ENCODE measurements at regions not wholly inside any gene's neighbourhood (a gene's known extent, or its start where the extent isn't known, plus 50 kb on each side); places are given as distances from the start of the nearest gene placed in this dataset.

- H3K56ac ChIP-seq (replicated peaks; ENCODE audit: insufficient read length, low read depth, low read length), result no peak overlapping the region
- H4K8ac ChIP-seq (ENCODE audit: extremely low read depth, insufficient read depth, low read length), result no peak overlapping the region
- WGBS, 2 experiments (ENCODE audit: extremely low coverage in 1 of 2, insufficient coverage in 1 of 2, insufficient read length in 1 of 2, insufficient replicate concordance in 2 of 2, low coverage in 1 of 2, low lambda C conversion rate in 2 of 2, missing lambda C conversion rate in 1 of 2), result 87% methylated on average over 6 of the region's 6 CpGs; no CpG with 5 or more reads in 1 of the 2 experiments
- no peak overlapping the region for H3K18ac ChIP-seq (ENCODE audit: extremely low read depth, low read length)
- H3K9ac ChIP-seq (replicated peaks in 1 of 4; ENCODE audit: extremely low read depth in 1 of 4, low read depth in 3 of 4, low read length in 3 of 4), result no peak overlapping the region
- H3K23ac ChIP-seq (ENCODE audit: insufficient read length), result no peak overlapping the region
- no peak overlapping the region for H3K27ac ChIP-seq (ENCODE audit: low read depth, low read length)
- H2AK5ac ChIP-seq (ENCODE audit: low read depth, low read length), result no peak overlapping the region
- no peak overlapping the region for H3K4ac ChIP-seq (replicated peaks; ENCODE audit: insufficient read length, low read depth, low read length)
- no peaks in the 10 kb centered on the region for H3K36me3 ChIP-seq (ENCODE audit: control insufficient read depth in 2 of 4, insufficient read depth in 4 of 4, low read length in 3 of 4)
- no peak overlapping the region for H4K5ac ChIP-seq (ENCODE audit: insufficient read length, low read depth, low read length)
- TF ChIP-seq GABPA (IDR thresholded peaks at IDR 0.05; ENCODE audit: borderline replicate concordance, insufficient read depth, low read length) (no peak), CREB1 (IDR thresholded peaks at IDR 0.05) (no peak), POLR2A (IDR thresholded peaks at IDR 0.05; ENCODE audit: control extremely low read depth in 1 of 2, low read depth in 2 of 2, low read length in 2 of 2) (no peak), USF2 (IDR thresholded peaks at IDR 0.05; ENCODE audit: low read length) (no peak), NANOG (IDR thresholded peaks at IDR 0.05; ENCODE audit: insufficient read depth, low read depth, low read length, poor library complexity, severe bottlenecking) (no peak), KDM5A (IDR thresholded peaks at IDR 0.05; ENCODE audit: low read length) (no peak)
- no peaks in the 10 kb centered on the region for H3K9me3 ChIP-seq (ENCODE audit: insufficient read depth in 2 of 2, low read depth in 1 of 2, low read length in 1 of 2)
- H3K4me1 ChIP-seq (replicated peaks in 1 of 4; ENCODE audit: control insufficient read depth in 3 of 4, insufficient read depth in 4 of 4, low read length in 3 of 4), result no peaks in the 10 kb centered on the region
- ChIA-PET POLR2A (ENCODE audit: partially characterized antibody) (no interaction called here), CTCF (ENCODE audit: partially characterized antibody) (interaction anchor here (1.0 kb wide), 1 partner anchor 185 kb away, joined by 3 read pairs; no protein-coding TSS in a partner anchor)
- no peaks in the 10 kb centered on the region for H4K20me1 ChIP-seq (replicated peaks in 1 of 2; ENCODE audit: control insufficient read depth in 1 of 2, insufficient read depth in 2 of 2, low read length in 2 of 2)
- H2BK12ac ChIP-seq (ENCODE audit: low read depth, low read length), result no peak overlapping the region
- no peak for FAIRE-seq
- H3K27me3 ChIP-seq (replicated peaks in 1 of 4; ENCODE audit: control insufficient read depth in 3 of 4, extremely low read depth in 1 of 4, insufficient read depth in 3 of 4, low read length in 3 of 4), result peaks cover 0 to 1% (median 0%) of the 10 kb centered on the region in 4 experiments; a peak in 3 of 7 replicates
- no peaks in the 10 kb centered on the region for H3K23me2 ChIP-seq (ENCODE audit: low read depth, low read length)
- DNase-seq (ENCODE audit: low read depth in 1 of 2, low spot score in 2 of 2), result no peak
- H2BK20ac ChIP-seq (ENCODE audit: low read length), result no peak overlapping the region
- no peak overlapping the region for H2BK5ac ChIP-seq (ENCODE audit: low read depth, low read length)
- H3K4me3 ChIP-seq (ENCODE audit: extremely low read depth in 1 of 4, insufficient read depth in 2 of 4, low read depth in 3 of 4, low read length in 4 of 4), result no peak overlapping the region
- no peaks in the 10 kb centered on the region for H3K79me1 ChIP-seq (ENCODE audit: low read depth, low read length)
- H3K14ac ChIP-seq (ENCODE audit: insufficient read length), result no peak overlapping the region
- no peak overlapping the region for H2BK15ac ChIP-seq (ENCODE audit: low read length)
- no peak overlapping the region for H4K91ac ChIP-seq (replicated peaks; ENCODE audit: insufficient read length, low read length)
- H2AFZ ChIP-seq (ENCODE audit: low read length), result no peak overlapping the region
- H2BK120ac ChIP-seq (replicated peaks; ENCODE audit: low read depth, low read length), result no peak overlapping the region
- no peaks in the 10 kb centered on the region for H3K79me2 ChIP-seq (ENCODE audit: control insufficient read depth in 1 of 2, insufficient read depth in 2 of 2, low read length in 2 of 2)
- no peak overlapping the region for H3K4me2 ChIP-seq (ENCODE audit: insufficient read depth in 1 of 2, low read depth in 2 of 2, low read length in 2 of 2)
Observed at GRCh38 chr7:27305854-27306253, 63.3 kb downstream of the EVX1 start.
